ENCODE measurements at regions not wholly inside any gene's neighbourhood (a gene's known extent, or its start where the extent isn't known, plus 50 kb on each side); places are given as distances from the start of the nearest gene placed in this dataset.

DNA sequence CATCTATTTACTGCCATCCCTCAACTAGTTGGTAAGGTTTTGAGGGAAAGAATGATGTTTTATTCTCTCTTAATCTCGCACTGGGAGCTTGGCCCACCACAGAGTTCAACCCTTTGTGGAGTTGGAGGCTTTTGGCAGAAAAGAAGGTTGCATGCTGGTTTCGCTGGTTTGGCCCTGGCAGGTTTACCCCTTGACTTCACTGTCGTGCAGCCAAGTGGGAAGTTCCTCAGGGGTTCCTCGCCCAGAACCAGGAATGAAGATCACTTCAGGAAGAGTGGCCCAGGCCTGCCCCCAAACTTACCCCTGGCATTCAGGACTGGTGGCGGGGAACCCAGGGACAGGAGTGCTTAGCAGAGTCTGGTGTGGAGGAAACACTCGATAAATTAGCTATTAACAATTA is 103.1 kb upstream of the LYZL2 start:
- Histone ChIP-seq H4K20me1 (ENCODE audit: insufficient read depth, low read length) (no peaks in the 10 kb centered on the region), H3K9ac (ENCODE audit: insufficient read depth, low read length, poor library complexity, severe bottlenecking) (no peak overlapping the region), H2AFZ (ENCODE audit: insufficient read depth, low read depth, low read length, poor library complexity, severe bottlenecking) (no peak overlapping the region), H3K4me2 (replicated peaks; ENCODE audit: extremely low read depth, low read length, poor library complexity, severe bottlenecking) (no peak overlapping the region), H3K36me3 (replicated peaks in 1 of 2; ENCODE audit: control insufficient read depth in 1 of 2, insufficient read depth in 2 of 2, low read length in 2 of 2) (no peaks in the 10 kb centered on the region), H3K4me3 (replicated peaks in 1 of 3; ENCODE audit: low read depth in 2 of 3, low read length in 3 of 3) (no peak overlapping the region), H3K9me3 (replicated peaks in 1 of 2; ENCODE audit: control insufficient read depth in 1 of 2, insufficient read depth in 1 of 2, low read length in 2 of 2) (no peaks in the 10 kb centered on the region), H3K27me3 (ENCODE audit: control insufficient read depth in 2 of 2, insufficient read depth in 2 of 2, low read length in 2 of 2) (no peaks in the 10 kb centered on the region), H3K27ac (ENCODE audit: low read depth in 1 of 2, low read length in 2 of 2) (no peak overlapping the region), H3K4me1 (ENCODE audit: control insufficient read depth in 1 of 2, insufficient read depth in 2 of 2, low read length in 2 of 2) (no peaks in the 10 kb centered on the region), H3K79me2 (ENCODE audit: insufficient read depth, low read length) (no peaks in the 10 kb centered on the region)
- Mint-ChIP-seq H3K27me3 (ENCODE audit: low read depth in 3 of 3) (peaks cover 2 to 3% (median 2%) of the 10 kb centered on the region in 3 donors), H3K27ac (no peak overlapping the region), H3K4me3 (no peak overlapping the region), H3K9me3 (peaks cover 0 to 1% (median 0%) of the 10 kb centered on the region in 7 donors), H3K36me3 (no peaks in the 10 kb centered on the region), H3K4me1 (peaks cover 20% of the 10 kb centered on the region)
- TF ChIP-seq CTCF (IDR thresholded peaks at IDR 0.05) = no peak
- intact Hi-C loops (cut with micrococcal nuclease) = no loop called here
- WGBS (ENCODE audit: insufficient coverage) = 89% methylated on average over 3 of the region's 6 CpGs
- no peak for DNase-seq

GRCh38 chr10:30731963-30732362 is 102.4 kb upstream of the LYZL2 start:
- Histone ChIP-seq H3K27me3 (ENCODE audit: control insufficient read depth in 2 of 2, insufficient read depth in 2 of 2, low read length in 2 of 2) (no peaks in the 10 kb centered on the region), H2AFZ (ENCODE audit: insufficient read depth, low read depth, low read length, poor library complexity, severe bottlenecking) (no peak overlapping the region), H3K27ac (ENCODE audit: low read depth in 1 of 2, low read length in 2 of 2) (no peak overlapping the region), H3K9ac (ENCODE audit: insufficient read depth, low read length, poor library complexity, severe bottlenecking) (no peak overlapping the region), H3K36me3 (replicated peaks in 1 of 2; ENCODE audit: control insufficient read depth in 1 of 2, insufficient read depth in 2 of 2, low read length in 2 of 2) (no peaks in the 10 kb centered on the region), H3K79me2 (ENCODE audit: insufficient read depth, low read length) (no peaks in the 10 kb centered on the region), H3K4me2 (replicated peaks; ENCODE audit: extremely low read depth, low read length, poor library complexity, severe bottlenecking) (no peak overlapping the region), H4K20me1 (ENCODE audit: insufficient read depth, low read length) (no peaks in the 10 kb centered on the region), H3K4me1 (ENCODE audit: control insufficient read depth in 1 of 2, insufficient read depth in 2 of 2, low read length in 2 of 2) (no peaks in the 10 kb centered on the region), H3K9me3 (replicated peaks in 1 of 2; ENCODE audit: control insufficient read depth in 1 of 2, insufficient read depth in 1 of 2, low read length in 2 of 2) (no peaks in the 10 kb centered on the region), H3K4me3 (replicated peaks in 1 of 3; ENCODE audit: low read depth in 2 of 3, low read length in 3 of 3) (no peak overlapping the region)
- intact Hi-C loops (cut with micrococcal nuclease) = no loop called here
- no peak for TF ChIP-seq CTCF (IDR thresholded peaks at IDR 0.05)
- Mint-ChIP-seq H3K27ac (no peak overlapping the region), H3K4me1 (peaks cover 19% of the 10 kb centered on the region), H3K9me3 (peaks cover 0 to 1% (median 0%) of the 10 kb centered on the region in 7 donors), H3K27me3 (ENCODE audit: low read depth in 3 of 3) (peaks cover 2 to 3% (median 2%) of the 10 kb centered on the region in 3 donors), H3K36me3 (no peaks in the 10 kb centered on the region), H3K4me3 (no peak overlapping the region)
- 91% methylated on average over 4 of the region's 5 CpGs for WGBS (ENCODE audit: insufficient coverage)
- DNase-seq = no peak

Data from CD14-positive monocyte (primary cell).